ENCODE measurements at regions not wholly inside any gene's neighbourhood (a gene's known extent, or its start where the extent isn't known, plus 50 kb on each side); places are given as distances from the start of the nearest gene placed in this dataset.
A peak's percentile ranks its signal among the peaks of the same experiment; 100 is the strongest.

- Mint-ChIP-seq H3K4me1 (peaks cover 4 to 65% (median 51%) of the 10 kb centered on the region in 7 donors), H3K9me3 (peaks cover 0 to 5% (median 0%) of the 10 kb centered on the region in 11 donors), H3K27me3 (no peaks in the 10 kb centered on the region), H3K4me3 (no peak overlapping the region), H3K27ac (peak overlapping the region in 2 of 9 donors; percentile 20 to 38), H3K36me3 (peaks cover 0 to 37% (median 20%) of the 10 kb centered on the region in 5 donors)
- Histone ChIP-seq H3K4me3 (ENCODE audit: low read length) (no peak overlapping the region), H3K4me1 (ENCODE audit: control insufficient read depth in 2 of 2, insufficient read depth in 2 of 2, low read length in 2 of 2) (no peaks in the 10 kb centered on the region), H3K27me3 (ENCODE audit: control insufficient read depth in 2 of 2, insufficient read depth in 2 of 2, low read length in 2 of 2) (no peaks in the 10 kb centered on the region), H3K36me3 (ENCODE audit: control insufficient read depth in 2 of 3, insufficient read depth in 3 of 3, low read length in 3 of 3) (peaks cover 0 to 18% (median 0%) of the 10 kb centered on the region in 3 experiments), H3K27ac (ENCODE audit: low read depth, low read length) (no peak overlapping the region), H3K9me3 (ENCODE audit: control insufficient read depth in 2 of 3, low read length in 3 of 3) (no peaks in the 10 kb centered on the region)
- peak; percentile 52 for ATAC-seq
- intact Hi-C loops (cut with micrococcal nuclease): no loop called here
- POLR2A ChIA-PET: no interaction called here
- CTCF ChIA-PET: interaction anchor here (1.2 kb wide), 1 partner anchor 36 kb away, joined by 5 read pairs; no protein-coding TSS in a partner anchor
- DNase-seq: no peak
Observed at GRCh38 chr2:134154246-134154645, 99.6 kb upstream of the MGAT5 start.

GRCh38 chr2:134155134-134155533, 98.7 kb upstream of the MGAT5 start:
- ChIA-PET CTCF (interaction anchor here (0.5 to 1.2 kb wide), 2 partner anchors 37 to 96 kb away, joined by 3 to 5 read pairs; no protein-coding TSS in a partner anchor), POLR2A (interaction anchor here (0.8 kb wide), 1 partner anchor 11 kb away, joined by 11 read pairs; no protein-coding TSS in a partner anchor)
- H3K4me1 Mint-ChIP-seq: peaks cover 3 to 66% (median 51%) of the 10 kb centered on the region in 7 donors

GRCh38 chr2:134158295-134158694, 95.6 kb upstream of the MGAT5 start:
- Histone ChIP-seq H3K4me1 (ENCODE audit: control insufficient read depth in 2 of 2, insufficient read depth in 2 of 2, low read length in 2 of 2) (peaks cover 8 to 15% of the 10 kb centered on the region in 2 donors), H3K36me3 (ENCODE audit: control insufficient read depth in 2 of 3, insufficient read depth in 3 of 3, low read length in 3 of 3) (peaks cover 0 to 3% (median 0%) of the 10 kb centered on the region in 3 experiments), H3K27me3 (ENCODE audit: control insufficient read depth in 2 of 2, insufficient read depth in 2 of 2, low read length in 2 of 2) (no peaks in the 10 kb centered on the region), H3K4me3 (ENCODE audit: low read length) (no peak overlapping the region), H3K9me3 (ENCODE audit: control insufficient read depth in 2 of 3, low read length in 3 of 3) (no peaks in the 10 kb centered on the region), H3K27ac (ENCODE audit: low read depth, low read length) (no peak overlapping the region)
- Mint-ChIP-seq H3K36me3 (peaks cover 0 to 25% (median 8%) of the 10 kb centered on the region in 5 donors), H3K4me1 (peaks cover 27 to 89% (median 72%) of the 10 kb centered on the region in 7 donors), H3K27me3 (no peaks in the 10 kb centered on the region), H3K27ac (peak overlapping the region in 1 of 9 donors; percentile 68), H3K4me3 (no peak overlapping the region), H3K9me3 (no peaks in the 10 kb centered on the region)
- CTCF ChIA-PET: interaction anchor here (1.2 kb wide), 1 partner anchor 31 kb away, joined by 3 read pairs; no protein-coding TSS in a partner anchor
- intact Hi-C loops (cut with micrococcal nuclease): no loop called here
- ATAC-seq (no peak), DNase-seq (no peak)
- POLR2A ChIA-PET: interaction anchor here (1.6 kb wide), 1 partner anchor 25 kb away, joined by 3 read pairs; no protein-coding TSS in a partner anchor

More at GRCh38 chr2:134155134-134155533, 98.7 kb upstream of the MGAT5 start:
- Histone ChIP-seq H3K27ac (ENCODE audit: low read depth, low read length) (no peak overlapping the region), H3K4me1 (ENCODE audit: control insufficient read depth in 2 of 2, insufficient read depth in 2 of 2, low read length in 2 of 2) (peaks cover 0 to 3% of the 10 kb centered on the region in 2 donors), H3K36me3 (ENCODE audit: control insufficient read depth in 2 of 3, insufficient read depth in 3 of 3, low read length in 3 of 3) (peaks cover 0 to 18% (median 0%) of the 10 kb centered on the region in 3 experiments), H3K4me3 (ENCODE audit: low read length) (no peak overlapping the region), H3K9me3 (ENCODE audit: control insufficient read depth in 2 of 3, low read length in 3 of 3) (no peaks in the 10 kb centered on the region), H3K27me3 (ENCODE audit: control insufficient read depth in 2 of 2, insufficient read depth in 2 of 2, low read length in 2 of 2) (no peaks in the 10 kb centered on the region)
- ATAC-seq: peak; percentile 45
- H3K36me3 Mint-ChIP-seq: peaks cover 0 to 37% (median 20%) of the 10 kb centered on the region in 5 donors
- intact Hi-C loops (cut with micrococcal nuclease): no loop called here
- no peak for DNase-seq
- peak overlapping the region in 1 of 9 donors; percentile 21 for H3K27ac Mint-ChIP-seq
- H3K4me3 Mint-ChIP-seq: no peak overlapping the region
- H3K27me3 Mint-ChIP-seq: no peaks in the 10 kb centered on the region
- peaks cover 0 to 5% (median 0%) of the 10 kb centered on the region in 11 donors for H3K9me3 Mint-ChIP-seq

GRCh38 chr2:134161170-134161547, 92.7 kb upstream of the MGAT5 start:
- H3K36me3 ChIP-seq (ENCODE audit: control insufficient read depth in 2 of 3, insufficient read depth in 3 of 3, low read length in 3 of 3): peaks cover 0 to under 1% (median 0%) of the 10 kb centered on the region in 3 experiments
- POLR2A ChIA-PET: no interaction called here
- peaks cover 36 to 94% (median 89%) of the 10 kb centered on the region in 7 donors for H3K4me1 Mint-ChIP-seq
- intact Hi-C loops (cut with micrococcal nuclease): no loop called here
- ATAC-seq: peak; percentile 46
- no peak overlapping the region for H3K4me3 ChIP-seq (ENCODE audit: low read length)
- CTCF ChIA-PET: no interaction called here
- peaks cover 15 to 19% of the 10 kb centered on the region in 2 donors for H3K4me1 ChIP-seq (ENCODE audit: control insufficient read depth in 2 of 2, insufficient read depth in 2 of 2, low read length in 2 of 2)
- peaks cover 0 to 3% (median 0%) of the 10 kb centered on the region in 11 donors for H3K9me3 Mint-ChIP-seq
- no peak for DNase-seq
- H3K36me3 Mint-ChIP-seq: peaks cover 0 to 15% (median 4%) of the 10 kb centered on the region in 5 donors
- H3K27me3 Mint-ChIP-seq: no peaks in the 10 kb centered on the region
- H3K27me3 ChIP-seq (ENCODE audit: control insufficient read depth in 2 of 2, insufficient read depth in 2 of 2, low read length in 2 of 2): no peaks in the 10 kb centered on the region
- peak overlapping the region in 3 of 9 donors; percentile 52 to 62 (median 54) for H3K27ac Mint-ChIP-seq
- no peaks in the 10 kb centered on the region for H3K9me3 ChIP-seq (ENCODE audit: control insufficient read depth in 2 of 3, low read length in 3 of 3)
- H3K27ac ChIP-seq (ENCODE audit: low read depth, low read length): no peak overlapping the region
- H3K4me3 Mint-ChIP-seq: peak overlapping the region in 7 of 10 donors; percentile 6 to 56 (median 46)

GRCh38 chr2:134163336-134163735, 90.5 kb upstream of the MGAT5 start:
- ATAC-seq (no peak), DNase-seq (no peak)
- Histone ChIP-seq H3K36me3 (ENCODE audit: control insufficient read depth in 2 of 3, insufficient read depth in 3 of 3, low read length in 3 of 3) (no peaks in the 10 kb centered on the region), H3K9me3 (ENCODE audit: control insufficient read depth in 2 of 3, low read length in 3 of 3) (no peaks in the 10 kb centered on the region), H3K4me1 (ENCODE audit: control insufficient read depth in 2 of 2, insufficient read depth in 2 of 2, low read length in 2 of 2) (peaks cover 15 to 19% of the 10 kb centered on the region in 2 donors), H3K4me3 (ENCODE audit: low read length) (no peak overlapping the region), H3K27me3 (ENCODE audit: control insufficient read depth in 2 of 2, insufficient read depth in 2 of 2, low read length in 2 of 2) (no peaks in the 10 kb centered on the region), H3K27ac (ENCODE audit: low read depth, low read length) (no peak overlapping the region)
- Mint-ChIP-seq H3K27ac (peak overlapping the region in 6 of 9 donors; percentile 8 to 54 (median 20)), H3K36me3 (peaks cover 0 to 13% (median 0%) of the 10 kb centered on the region in 5 donors), H3K27me3 (no peaks in the 10 kb centered on the region), H3K9me3 (peaks cover 0 to 3% (median 0%) of the 10 kb centered on the region in 11 donors), H3K4me1 (peaks cover 39 to 97% (median 90%) of the 10 kb centered on the region in 7 donors), H3K4me3 (peak overlapping the region in 2 of 10 donors; percentile 1 to 3)
- intact Hi-C loops (cut with micrococcal nuclease): no loop called here
- ChIA-PET POLR2A (no interaction called here), CTCF (no interaction called here)

GRCh38 chr2:134164306-134164705, 89.6 kb upstream of the MGAT5 start:
- Mint-ChIP-seq H3K4me1 (peaks cover 46 to 97% (median 90%) of the 10 kb centered on the region in 7 donors), H3K27me3 (no peaks in the 10 kb centered on the region), H3K4me3 (no peak overlapping the region), H3K27ac (peak overlapping the region in 1 of 9 donors; percentile 18), H3K9me3 (peaks cover 0 to 3% (median 0%) of the 10 kb centered on the region in 11 donors), H3K36me3 (peaks cover 0 to 13% (median 0%) of the 10 kb centered on the region in 5 donors)
- ChIA-PET POLR2A (interaction anchor here (0.7 kb wide), 1 partner anchor 25 kb away, joined by 3 read pairs; no protein-coding TSS in a partner anchor), CTCF (no interaction called here)
- Histone ChIP-seq H3K27ac (ENCODE audit: low read depth, low read length) (no peak overlapping the region), H3K27me3 (ENCODE audit: control insufficient read depth in 2 of 2, insufficient read depth in 2 of 2, low read length in 2 of 2) (no peaks in the 10 kb centered on the region), H3K9me3 (ENCODE audit: control insufficient read depth in 2 of 3, low read length in 3 of 3) (no peaks in the 10 kb centered on the region), H3K36me3 (ENCODE audit: control insufficient read depth in 2 of 3, insufficient read depth in 3 of 3, low read length in 3 of 3) (no peaks in the 10 kb centered on the region), H3K4me1 (ENCODE audit: control insufficient read depth in 2 of 2, insufficient read depth in 2 of 2, low read length in 2 of 2) (peaks cover 15 to 19% of the 10 kb centered on the region in 2 donors), H3K4me3 (ENCODE audit: low read length) (no peak overlapping the region)
- DNase-seq (no peak), ATAC-seq (peak; percentile 22)
- intact Hi-C loops (cut with micrococcal nuclease): no loop called here
